IPS-15b (cell line): ENCODE measurements at regions not wholly inside any gene's neighbourhood (a gene's known extent, or its start where the extent isn't known, plus 50 kb on each side); places are given as distances from the start of the nearest gene placed in this dataset.

ENCODE experiments used
- H3K27me3 ChIP-seq: one replicate; pipeline ENCODE4 v1.6.1; 2013; ENCODE audit warnings: low read length; ENCODE audit not compliant: control insufficient read depth, insufficient read depth
- H3K36me3 ChIP-seq: one replicate; pipeline ENCODE4 v1.6.1; 2013; ENCODE audit warnings: low read length; ENCODE audit not compliant: control insufficient read depth, insufficient read depth
- H3K4me1 ChIP-seq: one replicate; pipeline ENCODE4 v1.6.1; 2013; ENCODE audit warnings: mild to moderate bottlenecking, low read length; ENCODE audit not compliant: control insufficient read depth, insufficient read depth
- H3K4me3 ChIP-seq: one replicate; pipeline ENCODE4 v1.5.1; 2013; ENCODE audit warnings: low read depth, low read length
- H3K9ac ChIP-seq: one replicate; pipeline ENCODE4 v1.6.1; 2013; ENCODE audit warnings: low read depth, mild to moderate bottlenecking, low read length
- H3K9me3 ChIP-seq: one replicate; pipeline ENCODE4 v1.6.1; 2013; ENCODE audit warnings: mild to moderate bottlenecking, low read length; ENCODE audit not compliant: control insufficient read depth, insufficient read depth

DNA sequence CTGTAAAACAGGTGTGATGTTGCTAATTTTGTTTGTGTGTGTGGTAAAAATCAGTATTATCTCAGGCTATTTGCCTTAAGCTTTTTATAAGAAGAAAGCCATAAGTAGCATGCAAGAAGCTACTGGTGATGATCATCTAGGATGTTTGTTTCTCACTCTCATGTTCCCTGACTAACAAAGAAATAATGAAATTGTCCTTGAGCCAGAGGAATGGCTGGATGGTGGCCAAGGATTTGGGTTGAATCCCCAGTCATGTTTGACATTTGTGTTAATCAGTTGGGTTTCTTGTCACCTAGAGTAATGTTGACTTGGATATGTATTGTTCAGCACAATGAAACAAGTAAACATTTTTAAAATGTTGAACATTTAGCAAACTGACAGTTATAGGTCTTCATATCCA lies 496.8 kb upstream of the ZEB2 start:
- Histone ChIP-seq H3K36me3 (no peaks in the 10 kb centered on the region), H3K4me1 (peaks cover 6% of the 10 kb centered on the region), H3K27me3 (no peaks in the 10 kb centered on the region), H3K9me3 (no peaks in the 10 kb centered on the region), H3K4me3 (no peak overlapping the region), H3K9ac (no peak overlapping the region)

DNA sequence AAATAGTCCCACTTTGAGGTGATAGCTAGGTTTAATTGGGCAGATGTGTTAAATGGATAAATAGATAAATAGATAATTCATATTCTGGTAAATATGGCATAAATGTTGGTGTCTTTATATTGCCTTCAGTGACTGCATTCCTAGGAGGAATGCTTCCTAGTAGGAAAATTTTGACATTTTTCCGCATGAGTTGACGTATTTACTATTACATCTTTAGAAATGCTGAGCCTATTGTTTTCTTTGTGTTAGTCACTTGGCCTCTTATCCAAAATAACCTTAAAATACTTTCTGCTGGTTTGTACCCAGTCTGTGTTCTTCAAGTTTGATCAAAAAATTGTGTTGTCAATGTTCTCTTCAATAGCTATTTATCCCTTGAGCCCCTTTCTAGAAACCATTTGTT lies 495.6 kb upstream of the ZEB2 start:
- Histone ChIP-seq H3K27me3 (no peaks in the 10 kb centered on the region), H3K4me1 (peaks cover 6% of the 10 kb centered on the region), H3K9ac (no peak overlapping the region), H3K36me3 (no peaks in the 10 kb centered on the region), H3K9me3 (no peaks in the 10 kb centered on the region), H3K4me3 (no peak overlapping the region)

DNA sequence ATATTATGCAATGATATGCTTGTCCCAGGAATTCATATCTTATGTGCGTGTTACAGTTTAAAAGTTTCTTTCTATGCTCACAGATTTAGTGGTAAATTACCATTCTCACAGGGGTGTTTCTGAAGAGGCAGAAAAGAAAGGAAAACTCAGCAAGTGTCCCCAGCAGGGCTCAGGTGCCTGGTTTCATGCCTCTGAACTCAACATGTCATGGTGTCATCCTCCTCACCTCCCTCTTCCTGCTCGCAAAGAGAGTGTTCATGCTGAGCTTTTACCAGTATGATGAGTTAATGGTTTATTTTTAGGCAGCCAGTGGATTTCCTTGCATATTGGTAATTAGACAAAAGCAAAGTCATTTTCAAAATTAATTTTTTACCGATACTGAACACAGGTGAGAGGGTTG lies 492.9 kb upstream of the ZEB2 start:
- Histone ChIP-seq H3K27me3 (no peaks in the 10 kb centered on the region), H3K4me3 (no peak overlapping the region), H3K4me1 (peaks cover 6% of the 10 kb centered on the region), H3K9ac (no peak overlapping the region), H3K36me3 (no peaks in the 10 kb centered on the region), H3K9me3 (no peaks in the 10 kb centered on the region)

DNA sequence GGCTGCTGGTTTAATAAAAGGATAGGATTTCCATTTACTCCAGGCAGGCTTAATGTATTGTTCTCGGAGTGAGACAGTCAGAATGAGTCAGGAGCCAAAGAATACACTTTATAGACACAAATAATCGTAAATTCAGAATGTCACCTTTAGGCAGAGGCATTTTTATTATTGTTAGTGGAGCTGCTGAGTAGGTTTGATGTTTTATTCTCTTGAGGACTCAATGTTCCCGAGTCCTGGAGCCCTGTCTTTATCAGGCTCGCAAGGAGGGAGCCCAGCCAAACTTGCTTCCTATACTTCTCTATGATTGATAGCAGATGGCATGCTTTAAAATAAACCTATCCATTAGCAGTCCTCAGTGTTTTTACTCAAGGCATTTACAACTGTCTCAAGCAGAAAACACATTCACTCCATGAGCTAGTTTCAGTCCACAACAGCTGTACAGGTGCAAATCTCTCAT lies 492.3 kb upstream of the ZEB2 start:
- peaks cover 6% of the 10 kb centered on the region for H3K4me1 ChIP-seq
- H3K9ac ChIP-seq = no peak overlapping the region
- no peaks in the 10 kb centered on the region for H3K36me3 ChIP-seq
- H3K9me3 ChIP-seq = no peaks in the 10 kb centered on the region
- H3K27me3 ChIP-seq = no peaks in the 10 kb centered on the region
- no peak overlapping the region for H3K4me3 ChIP-seq

DNA sequence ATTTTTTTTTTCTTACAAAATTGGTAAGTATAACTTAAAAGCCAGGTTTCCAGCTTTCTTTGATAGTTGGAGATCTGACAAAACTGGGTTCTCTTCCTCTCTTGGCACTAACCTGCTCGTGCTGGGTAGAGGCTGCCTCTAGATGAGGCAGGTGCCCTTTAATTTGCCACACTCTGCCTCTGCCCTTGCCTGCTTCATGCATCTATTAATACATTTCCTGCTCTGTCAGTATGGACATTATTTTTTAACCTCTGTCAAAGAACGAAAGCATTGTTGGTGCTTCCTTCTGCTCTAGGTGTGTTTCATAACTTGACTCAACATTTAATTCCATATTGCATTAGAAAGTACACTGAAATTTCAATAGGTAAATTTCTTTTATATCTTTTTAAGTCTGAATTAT lies 490.7 kb upstream of the ZEB2 start:
- Histone ChIP-seq H3K36me3 (no peaks in the 10 kb centered on the region), H3K27me3 (no peaks in the 10 kb centered on the region), H3K4me1 (peaks cover 6% of the 10 kb centered on the region), H3K9me3 (no peaks in the 10 kb centered on the region), H3K9ac (no peak overlapping the region), H3K4me3 (no peak overlapping the region)

DNA sequence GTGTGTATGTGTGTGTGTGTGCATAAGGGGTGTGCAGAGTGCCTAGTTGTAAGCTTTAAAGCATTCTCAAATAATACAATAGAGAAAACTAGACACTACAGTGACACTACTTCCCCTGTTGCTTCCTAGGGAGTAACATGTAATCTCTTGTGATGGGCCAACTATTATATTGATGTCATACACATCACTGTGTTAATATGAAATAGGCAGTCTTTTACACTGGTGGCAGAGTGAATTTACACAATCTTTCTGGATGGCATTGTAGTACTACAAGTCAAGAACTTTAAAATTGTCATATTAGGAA lies 488.0 kb upstream of the ZEB2 start:
- no peaks in the 10 kb centered on the region for H3K36me3 ChIP-seq
- no peak overlapping the region for H3K4me3 ChIP-seq
- no peaks in the 10 kb centered on the region for H3K9me3 ChIP-seq
- no peaks in the 10 kb centered on the region for H3K27me3 ChIP-seq
- no peak overlapping the region for H3K9ac ChIP-seq
- peaks cover 6% of the 10 kb centered on the region for H3K4me1 ChIP-seq

DNA sequence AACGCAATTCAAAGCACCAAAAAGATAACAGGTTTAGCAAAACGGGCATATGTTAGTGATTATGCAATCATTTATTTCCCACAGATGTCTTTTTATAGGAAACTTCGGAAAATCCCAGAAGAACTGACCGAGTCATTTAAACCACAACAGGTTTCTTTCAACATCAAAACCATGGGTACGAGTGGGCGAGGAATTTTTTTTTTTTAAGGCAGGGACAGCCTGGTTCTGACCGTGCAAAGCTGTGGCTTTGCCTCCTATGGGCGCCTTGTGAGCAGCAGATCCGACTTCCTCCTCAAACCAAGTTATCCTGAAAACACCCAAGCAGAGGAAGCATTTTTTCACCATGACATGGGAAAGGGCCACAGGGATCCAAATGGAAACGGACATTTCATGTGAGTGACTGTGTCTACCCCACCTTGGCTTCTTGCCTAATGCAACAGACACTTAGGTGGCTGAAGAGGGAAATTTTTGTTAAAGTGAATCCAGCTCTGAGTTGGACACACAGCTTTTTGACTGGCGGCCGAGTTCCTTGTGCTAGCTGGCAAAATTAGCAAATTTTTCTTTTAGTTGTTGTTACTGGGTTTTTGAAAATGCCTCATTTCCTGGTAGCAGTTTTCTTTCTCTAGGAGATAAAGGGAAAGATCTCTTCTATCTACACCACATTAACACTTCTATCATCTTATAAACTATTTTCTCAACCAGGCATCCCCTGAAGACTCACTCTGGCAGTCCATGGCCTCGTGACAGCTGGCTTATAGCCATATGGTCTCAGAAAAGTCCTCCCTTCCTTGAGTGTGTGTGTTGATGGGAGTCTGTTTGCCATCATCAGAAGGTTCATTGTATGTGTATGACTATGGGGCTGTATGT lies 487.4 kb upstream of the ZEB2 start:
- Histone ChIP-seq H3K4me1 (peaks cover 4% of the 10 kb centered on the region), H3K9ac (no peak overlapping the region), H3K9me3 (no peaks in the 10 kb centered on the region), H3K36me3 (no peaks in the 10 kb centered on the region), H3K4me3 (no peak overlapping the region), H3K27me3 (no peaks in the 10 kb centered on the region)

DNA sequence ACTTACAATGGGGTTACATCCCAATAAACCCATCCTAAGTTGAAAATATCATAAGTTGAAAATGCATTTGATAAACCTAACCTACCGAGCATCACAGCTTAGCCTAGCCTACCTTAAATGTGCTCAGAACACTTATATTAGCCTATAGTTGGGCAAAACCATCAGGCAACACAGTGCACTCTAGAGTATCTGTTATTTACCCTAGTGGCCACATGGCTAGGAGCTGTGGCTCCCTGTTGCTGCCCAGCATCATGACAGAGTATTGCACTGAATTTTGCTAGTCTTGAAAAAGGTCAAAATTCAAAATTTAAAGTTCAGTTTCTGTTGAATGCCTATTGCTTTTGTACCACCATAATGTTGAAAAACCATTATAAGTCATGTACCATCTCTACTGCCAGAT lies 482.7 kb upstream of the ZEB2 start:
- no peaks in the 10 kb centered on the region for H3K36me3 ChIP-seq
- H3K4me1 ChIP-seq = no peaks in the 10 kb centered on the region
- no peak overlapping the region for H3K4me3 ChIP-seq
- no peaks in the 10 kb centered on the region for H3K27me3 ChIP-seq
- no peak overlapping the region for H3K9ac ChIP-seq
- no peaks in the 10 kb centered on the region for H3K9me3 ChIP-seq

DNA sequence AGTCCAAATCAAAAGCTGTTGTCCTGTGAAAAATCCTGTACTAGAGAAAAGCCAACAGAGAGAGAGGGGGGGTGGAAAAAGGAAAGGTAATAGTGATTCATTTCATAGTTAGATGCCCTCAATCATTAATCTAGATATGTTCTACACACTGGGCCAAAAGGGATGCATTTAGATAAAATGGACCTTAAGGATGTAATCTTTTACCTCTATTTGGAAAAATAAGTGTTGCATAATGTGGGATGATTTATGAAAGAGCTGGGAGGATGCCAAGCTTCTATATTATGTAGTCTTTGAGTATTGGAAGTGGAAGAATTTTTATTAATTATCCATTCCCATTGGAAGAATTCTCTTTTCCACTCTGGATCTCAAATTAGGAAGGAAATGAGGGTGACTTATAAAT lies 480.5 kb upstream of the ZEB2 start:
- no peaks in the 10 kb centered on the region for H3K27me3 ChIP-seq
- no peaks in the 10 kb centered on the region for H3K9me3 ChIP-seq
- no peak overlapping the region for H3K9ac ChIP-seq
- H3K4me3 ChIP-seq = no peak overlapping the region
- H3K36me3 ChIP-seq = no peaks in the 10 kb centered on the region
- H3K4me1 ChIP-seq = no peaks in the 10 kb centered on the region

DNA sequence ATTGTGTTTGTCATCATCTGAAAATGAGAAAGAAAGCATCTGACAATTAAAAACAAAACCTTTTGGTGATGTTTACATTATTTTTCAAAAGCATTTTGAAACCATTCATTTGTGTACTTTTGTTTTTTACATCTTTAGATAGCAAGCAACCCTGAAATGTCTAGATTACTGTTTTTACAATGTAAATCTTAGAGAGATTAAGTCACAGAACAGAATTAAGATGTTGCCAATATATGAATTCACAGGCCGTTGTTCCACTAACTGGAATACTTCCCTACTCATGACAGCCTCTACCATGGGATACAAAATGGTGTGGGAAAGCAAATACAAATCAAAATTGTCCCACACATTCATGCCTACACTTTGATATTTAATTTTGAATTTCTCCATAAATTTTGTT lies 480.0 kb upstream of the ZEB2 start:
- no peaks in the 10 kb centered on the region for H3K36me3 ChIP-seq
- no peaks in the 10 kb centered on the region for H3K9me3 ChIP-seq
- H3K27me3 ChIP-seq = no peaks in the 10 kb centered on the region
- no peak overlapping the region for H3K9ac ChIP-seq
- H3K4me1 ChIP-seq = no peaks in the 10 kb centered on the region
- no peak overlapping the region for H3K4me3 ChIP-seq

DNA sequence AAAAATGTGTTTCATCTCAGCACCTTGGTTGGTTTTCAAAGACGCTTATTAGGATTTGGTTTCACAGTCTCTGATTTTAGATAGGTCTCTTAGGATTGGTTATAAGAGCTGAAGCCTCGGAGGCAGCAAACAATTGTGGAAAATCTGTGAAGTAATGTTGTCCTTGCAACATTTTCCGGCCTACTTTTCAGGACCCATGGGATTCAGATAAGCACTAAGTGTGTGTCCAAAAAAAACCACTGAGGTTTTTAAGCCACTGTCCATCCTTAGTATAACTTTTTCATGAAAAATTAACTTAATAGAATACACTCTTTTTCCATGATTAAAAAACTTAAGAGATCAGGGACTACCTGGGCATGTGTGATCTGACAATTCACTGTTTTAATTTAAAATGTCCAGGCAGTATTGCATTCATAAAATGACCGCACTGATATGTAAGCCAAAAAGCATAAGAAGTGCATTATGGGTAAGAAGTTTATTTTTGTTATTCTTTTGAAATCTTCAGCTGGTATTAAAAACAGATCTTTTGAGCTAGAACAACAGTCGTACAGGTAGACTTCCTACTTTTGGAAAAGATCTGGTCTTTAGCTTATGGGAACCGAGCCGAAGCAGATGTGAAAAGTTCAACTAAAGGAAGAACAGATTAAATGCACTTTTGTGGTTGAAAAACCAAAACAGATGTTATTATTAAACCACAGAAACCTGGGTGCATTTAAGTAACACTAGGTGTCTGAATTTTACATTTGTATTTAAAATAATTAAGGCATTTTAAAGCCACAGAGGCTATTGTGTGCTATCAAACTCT lies 479.4 kb upstream of the ZEB2 start:
- Histone ChIP-seq H3K9ac (no peak overlapping the region), H3K9me3 (no peaks in the 10 kb centered on the region), H3K36me3 (no peaks in the 10 kb centered on the region), H3K27me3 (no peaks in the 10 kb centered on the region), H3K4me3 (no peak overlapping the region), H3K4me1 (no peaks in the 10 kb centered on the region)

DNA sequence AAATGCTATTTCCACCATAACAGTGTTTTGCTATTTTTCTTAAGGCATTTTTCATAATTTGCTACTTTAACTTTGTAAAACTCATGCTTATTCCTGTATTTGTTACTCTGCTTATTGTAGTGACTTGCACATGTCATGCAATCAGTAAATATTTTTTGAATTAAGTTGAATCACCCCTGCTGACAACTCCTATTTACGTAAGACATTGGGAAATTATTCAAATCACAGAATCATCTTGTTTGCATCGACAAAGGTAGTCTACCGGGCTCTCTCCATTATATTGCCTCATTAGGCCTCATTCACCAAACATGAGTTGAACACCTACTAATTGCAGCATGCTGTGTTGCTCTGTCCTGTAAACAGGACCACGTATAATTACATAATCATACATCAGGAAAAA lies 478.5 kb upstream of the ZEB2 start:
- Histone ChIP-seq H3K4me1 (no peaks in the 10 kb centered on the region), H3K9me3 (no peaks in the 10 kb centered on the region), H3K36me3 (no peaks in the 10 kb centered on the region), H3K27me3 (no peaks in the 10 kb centered on the region), H3K9ac (no peak overlapping the region), H3K4me3 (no peak overlapping the region)
